Mesendoderm (in vitro differentiated cells): ENCODE measurements at regions not wholly inside any gene's neighbourhood (a gene's known extent, or its start where the extent isn't known, plus 50 kb on each side); places are given as distances from the start of the nearest gene placed in this dataset.
"Not testable (repeated sequence)": the region's sequence is repeated elsewhere in the genome, so short reads cannot be mapped to it uniquely, and the experiment has no call there.

Experiments used
- DNase-seq: peaks from one replicate; pipeline ENCODE4 v3.0.0; 2013
- H2AK5ac ChIP-seq: 2 replicates; pipeline ENCODE4 v1.6.1; 2013; ENCODE audit warnings: low read length, inconsistent platforms
- H2BK120ac ChIP-seq: 2 replicates; pipeline ENCODE4 v1.6.1; 2013; ENCODE audit warnings: low read depth, mild to moderate bottlenecking, low read length, moderate library complexity, mixed read lengths
- H2BK15ac ChIP-seq: replicated peaks from 2 replicates; pipeline ENCODE4 v1.6.1; 2013; ENCODE audit warnings: low read depth, mild to moderate bottlenecking, moderate library complexity
- H2BK5ac ChIP-seq: 2 replicates; pipeline ENCODE4 v1.6.1; 2013; ENCODE audit warnings: low read length, inconsistent platforms
- H3K18ac ChIP-seq: 2 replicates; pipeline ENCODE4 v1.6.1; 2013; ENCODE audit warnings: mild to moderate bottlenecking, low read length, mixed read lengths
- H3K23ac ChIP-seq: one replicate; pipeline ENCODE4 v1.6.1; 2013; ENCODE audit warnings: low read length
- H3K27ac ChIP-seq: 2 replicates; pipeline ENCODE4 v1.5.1; 2013; ENCODE audit warnings: low read depth, mild to moderate bottlenecking, inconsistent platforms, low read length, moderate library complexity
- H3K27me3 ChIP-seq: 2 replicates; pipeline ENCODE4 v1.6.1; 2013; ENCODE audit warnings: low read length, control low read depth, mild to moderate bottlenecking, inconsistent platforms; ENCODE audit not compliant: insufficient read depth, poor library complexity
- H3K36me3 ChIP-seq: 2 replicates; pipeline ENCODE4 v1.6.1; 2013; ENCODE audit warnings: low read length, inconsistent platforms; ENCODE audit not compliant: control insufficient read depth, insufficient read depth
- H3K4ac ChIP-seq: one replicate; pipeline ENCODE4 v1.6.1; 2013; ENCODE audit warnings: low read depth, mild to moderate bottlenecking, low read length, moderate library complexity
- H3K4me1 ChIP-seq: 2 replicates; pipeline ENCODE4 v1.6.1; 2013; ENCODE audit warnings: low read depth, low read length, inconsistent platforms; ENCODE audit not compliant: control insufficient read depth
- H3K4me2 ChIP-seq: 2 replicates; pipeline ENCODE4 v1.6.1; 2013; ENCODE audit warnings: low read length
- H3K4me3 ChIP-seq: 2 replicates; pipeline ENCODE4 v1.5.1; 2013; ENCODE audit warnings: mild to moderate bottlenecking, low read length
- H3K56ac ChIP-seq: one replicate; pipeline ENCODE4 v1.6.1; 2013; ENCODE audit warnings: low read length
- H3K79me1 ChIP-seq: 2 replicates; pipeline ENCODE4 v1.6.1; 2013; ENCODE audit warnings: low read length, inconsistent platforms
- H3K79me2 ChIP-seq: 2 replicates; pipeline ENCODE4 v1.6.1; 2013; ENCODE audit warnings: mild to moderate bottlenecking, low read length; ENCODE audit not compliant: control insufficient read depth, insufficient read depth
- H3K9ac ChIP-seq: 2 replicates; pipeline ENCODE4 v1.6.1; 2013; ENCODE audit warnings: low read length, inconsistent platforms
- H4K5ac ChIP-seq: one replicate; pipeline ENCODE4 v1.6.1; 2013; ENCODE audit warnings: low read length
- H4K8ac ChIP-seq: one replicate; pipeline ENCODE4 v1.6.1; 2013; ENCODE audit warnings: low read depth, mild to moderate bottlenecking, control low read depth, low read length, moderate library complexity
- WGBS: extraction: QIAGEN DNeasy Blood & Tissue Kit; methylation state at CpG from one replicate; pipeline ENCODE4 v1.1.7; 2013; ENCODE audit warnings: low lambda C conversion rate, missing lambda C conversion rate; ENCODE audit not compliant: insufficient coverage; ENCODE audit errors: extremely low coverage; 5-methylcytosine and 5-hydroxymethylcytosine counted together

- Histone ChIP-seq H3K4me2 (no peak overlapping the region), H3K79me1 (no peaks in the 10 kb centered on the region), H3K4ac (no peak overlapping the region), H3K9ac (no peak overlapping the region), H3K23ac (no peak overlapping the region), H2BK5ac (no peak overlapping the region), H3K27ac (no peak overlapping the region), H3K56ac (no peak overlapping the region), H4K5ac (no peak overlapping the region), H3K79me2 (no peaks in the 10 kb centered on the region), H2AK5ac (no peak overlapping the region), H3K18ac (no peak overlapping the region), H3K36me3 (no peaks in the 10 kb centered on the region), H3K27me3 (no peaks in the 10 kb centered on the region), H2BK120ac (no peak overlapping the region), H3K4me3 (no peak overlapping the region), H2BK15ac (no peak overlapping the region), H4K8ac (no peak overlapping the region), H3K4me1 (no peaks in the 10 kb centered on the region)
- no CpG with 5 or more reads among the region's 2 CpGs for WGBS
- no peak for DNase-seq
These were observed 164.5 kb upstream of the AGR3 start for GRCh38 chr7:17046259-17046658.

GRCh38 chr7:17046666-17047065, 164.9 kb upstream of the AGR3 start:
- WGBS: no CpG with 5 or more reads among the region's 6 CpGs

GRCh38 chr7:17053164-17053563, 171.4 kb upstream of the AGR3 start:
- H3K36me3 ChIP-seq, H3K9ac ChIP-seq, H2BK15ac ChIP-seq, H3K4me3 ChIP-seq, H3K4ac ChIP-seq, H4K5ac ChIP-seq, H3K27ac ChIP-seq, H3K18ac ChIP-seq, H3K4me2 ChIP-seq, H3K79me1 ChIP-seq, H2BK120ac ChIP-seq, H3K56ac ChIP-seq, H3K23ac ChIP-seq, H3K27me3 ChIP-seq, H4K8ac ChIP-seq, H2AK5ac ChIP-seq, H3K4me1 ChIP-seq, H2BK5ac ChIP-seq, DNase-seq, H3K79me2 ChIP-seq: not testable (repeated sequence)
- WGBS: no CpG with 5 or more reads among the region's 9 CpGs

More at GRCh38 chr7:17046666-17047065, 164.9 kb upstream of the AGR3 start:
- no peak overlapping the region for H3K4me2 ChIP-seq
- no peak overlapping the region for H3K4ac ChIP-seq
- no peak overlapping the region for H2AK5ac ChIP-seq
- no peak overlapping the region for H2BK15ac ChIP-seq
- H3K23ac ChIP-seq: no peak overlapping the region
- H4K5ac ChIP-seq: no peak overlapping the region
- no peaks in the 10 kb centered on the region for H3K4me1 ChIP-seq
- no peak overlapping the region for H3K56ac ChIP-seq
- no peak overlapping the region for H3K18ac ChIP-seq
- H2BK120ac ChIP-seq: no peak overlapping the region
- no peaks in the 10 kb centered on the region for H3K79me1 ChIP-seq
- no peaks in the 10 kb centered on the region for H3K79me2 ChIP-seq
- H3K27ac ChIP-seq: no peak overlapping the region
- H3K36me3 ChIP-seq: no peaks in the 10 kb centered on the region
- no peak for DNase-seq
- H3K27me3 ChIP-seq: no peaks in the 10 kb centered on the region
- no peak overlapping the region for H3K9ac ChIP-seq
- no peak overlapping the region for H4K8ac ChIP-seq
- H2BK5ac ChIP-seq: no peak overlapping the region
- H3K4me3 ChIP-seq: no peak overlapping the region

- no peaks in the 10 kb centered on the region for H3K36me3 ChIP-seq
These were observed 172.4 kb upstream of the AGR3 start for GRCh38 chr7:17054206-17054605.

GRCh38 chr7:17054836-17055235, 173.1 kb upstream of the AGR3 start:
- no peak overlapping the region for H4K8ac ChIP-seq
- no peak overlapping the region for H2AK5ac ChIP-seq
- no peak for DNase-seq
- no peaks in the 10 kb centered on the region for H3K27me3 ChIP-seq
- no peak overlapping the region for H3K27ac ChIP-seq
- no peak overlapping the region for H3K4ac ChIP-seq
- H3K4me1 ChIP-seq: no peaks in the 10 kb centered on the region
- H3K79me1 ChIP-seq: no peaks in the 10 kb centered on the region
- no peaks in the 10 kb centered on the region for H3K79me2 ChIP-seq
- H3K23ac ChIP-seq: no peak overlapping the region
- H2BK120ac ChIP-seq: no peak overlapping the region
- no peak overlapping the region for H3K4me3 ChIP-seq
- WGBS: no CpG with 5 or more reads among the region's 2 CpGs
- H2BK15ac ChIP-seq: no peak overlapping the region
- H3K36me3 ChIP-seq: no peaks in the 10 kb centered on the region
- H2BK5ac ChIP-seq: no peak overlapping the region
- H3K9ac ChIP-seq: no peak overlapping the region
- H4K5ac ChIP-seq: no peak overlapping the region
- H3K4me2 ChIP-seq: no peak overlapping the region
- no peak overlapping the region for H3K18ac ChIP-seq
- no peak overlapping the region for H3K56ac ChIP-seq

More at GRCh38 chr7:17054206-17054605, 172.4 kb upstream of the AGR3 start:
- H2BK5ac ChIP-seq: no peak overlapping the region
- no peak overlapping the region for H3K56ac ChIP-seq
- H3K27me3 ChIP-seq: no peaks in the 10 kb centered on the region
- no peak overlapping the region for H3K18ac ChIP-seq
- no peaks in the 10 kb centered on the region for H3K79me2 ChIP-seq
- no peak overlapping the region for H2BK15ac ChIP-seq
- DNase-seq: no peak
- H3K4me1 ChIP-seq: no peaks in the 10 kb centered on the region
- H3K4me3 ChIP-seq: no peak overlapping the region
- no peak overlapping the region for H3K9ac ChIP-seq
- no peaks in the 10 kb centered on the region for H3K79me1 ChIP-seq
- no peak overlapping the region for H3K4me2 ChIP-seq
- no peak overlapping the region for H3K27ac ChIP-seq
- H4K5ac ChIP-seq: no peak overlapping the region
- no peak overlapping the region for H3K23ac ChIP-seq
- H3K4ac ChIP-seq: no peak overlapping the region
- H4K8ac ChIP-seq: no peak overlapping the region
- no CpG with 5 or more reads among the region's 3 CpGs for WGBS
- no peak overlapping the region for H2BK120ac ChIP-seq
- H2AK5ac ChIP-seq: no peak overlapping the region

- H3K4me3 ChIP-seq: no peak overlapping the region
- no peak overlapping the region for H4K5ac ChIP-seq
- no peak overlapping the region for H2BK5ac ChIP-seq
- H2AK5ac ChIP-seq: no peak overlapping the region
- no peak overlapping the region for H3K27ac ChIP-seq
- no peak overlapping the region for H3K18ac ChIP-seq
- H3K79me2 ChIP-seq: no peaks in the 10 kb centered on the region
- DNase-seq: no peak
- no peak overlapping the region for H3K23ac ChIP-seq
- H3K56ac ChIP-seq: no peak overlapping the region
- H3K4me1 ChIP-seq: no peaks in the 10 kb centered on the region
- no CpG with 5 or more reads among the region's 2 CpGs for WGBS
- H3K27me3 ChIP-seq: no peaks in the 10 kb centered on the region
- no peak overlapping the region for H3K9ac ChIP-seq
- no peak overlapping the region for H3K4ac ChIP-seq
- H3K79me1 ChIP-seq: no peaks in the 10 kb centered on the region
- H3K4me2 ChIP-seq: no peak overlapping the region
- H2BK15ac ChIP-seq: no peak overlapping the region
- H2BK120ac ChIP-seq: no peak overlapping the region
- no peak overlapping the region for H4K8ac ChIP-seq
- H3K36me3 ChIP-seq: no peaks in the 10 kb centered on the region
These were observed 173.8 kb upstream of the AGR3 start for GRCh38 chr7:17055596-17055995.
